HL-60/S4 treated with retinoic acid at 250 ng/mL for 4 days and 3 days (cell line): ENCODE measurements at regions not wholly inside any gene's neighbourhood (a gene's known extent, or its start where the extent isn't known, plus 50 kb on each side); places are given as distances from the start of the nearest gene placed in this dataset.
"Not testable (repeated sequence)": the region's sequence is repeated elsewhere in the genome, so short reads cannot be mapped to it uniquely, and the experiment has no call there.

Experiments
- in situ Hi-C: fragments of 300-500 bp; cut with MboI; formaldehyde crosslinking; loops from 2 replicates; pipeline ENCODE4 v1.7.0; 2022; ENCODE audit warnings: low sequenced_read_pairs

GRCh38 chr15:24300804-24301368 lies 374.7 kb upstream of the NPAP1 start:
- in situ Hi-C loops: not testable (repeated sequence)

DNA sequence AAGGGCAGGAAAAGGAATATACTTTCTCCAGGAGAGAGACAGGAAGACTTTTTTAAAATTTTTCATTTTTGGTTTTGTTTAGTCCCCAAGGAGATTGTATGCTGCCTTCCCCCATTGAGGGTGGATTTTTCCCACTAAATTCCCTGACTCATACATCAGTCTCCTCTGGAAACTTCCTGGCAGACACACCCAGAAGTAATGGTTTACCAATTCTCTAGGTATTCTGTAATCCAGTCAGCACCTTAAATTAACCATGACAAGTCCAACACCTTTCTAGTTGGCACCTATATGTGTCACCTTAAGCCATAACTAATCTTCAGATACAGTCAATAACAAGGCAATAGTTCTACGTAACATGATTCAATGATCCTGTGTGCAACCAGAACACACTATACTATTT lies 373.6 kb upstream of the NPAP1 start:
- in situ Hi-C loops: not testable (repeated sequence)

DNA sequence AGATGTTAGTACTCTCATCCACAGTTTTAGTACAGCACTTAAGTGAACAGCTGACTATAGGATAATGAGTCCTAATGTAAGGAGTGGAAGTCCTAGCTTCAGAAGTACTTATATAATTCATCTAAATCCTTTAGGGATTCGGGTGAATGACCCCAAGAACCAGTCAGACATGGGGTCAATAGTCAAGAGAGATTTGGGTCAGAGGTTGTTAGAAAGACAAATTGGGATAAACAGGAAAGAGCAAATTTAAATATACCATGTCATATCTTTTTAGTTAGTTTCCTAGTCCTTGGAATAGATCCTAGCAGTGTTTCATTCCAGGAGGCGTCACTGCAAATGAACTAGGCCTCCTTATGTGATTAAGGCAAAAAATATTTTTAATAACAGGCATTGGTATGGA lies 370.8 kb upstream of the NPAP1 start:
- in situ Hi-C loops: not testable (repeated sequence)

GRCh38 chr15:24305643-24306042 lies 369.9 kb upstream of the NPAP1 start:
- in situ Hi-C loops: not testable (repeated sequence)

DNA sequence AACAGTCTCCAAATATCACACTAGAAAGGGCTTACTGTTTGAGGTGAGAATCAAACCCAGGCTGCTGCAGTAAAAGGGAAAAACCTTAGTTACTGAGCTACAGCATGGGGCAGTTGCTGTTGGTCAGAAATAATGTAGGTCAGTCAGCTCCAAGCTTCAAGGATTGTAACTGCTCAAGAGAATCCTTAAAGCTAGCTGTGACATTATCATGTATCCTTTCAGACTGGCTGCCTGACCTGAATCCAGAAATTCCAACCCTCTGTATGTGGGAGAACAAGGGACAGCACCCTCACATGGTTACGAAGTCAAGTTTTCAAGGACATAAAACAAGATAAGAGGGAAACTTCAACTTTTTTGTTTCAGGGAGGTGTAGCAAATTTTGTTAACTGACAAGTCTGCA lies 365.9 kb upstream of the NPAP1 start:
- in situ Hi-C loops: not testable (repeated sequence)

DNA sequence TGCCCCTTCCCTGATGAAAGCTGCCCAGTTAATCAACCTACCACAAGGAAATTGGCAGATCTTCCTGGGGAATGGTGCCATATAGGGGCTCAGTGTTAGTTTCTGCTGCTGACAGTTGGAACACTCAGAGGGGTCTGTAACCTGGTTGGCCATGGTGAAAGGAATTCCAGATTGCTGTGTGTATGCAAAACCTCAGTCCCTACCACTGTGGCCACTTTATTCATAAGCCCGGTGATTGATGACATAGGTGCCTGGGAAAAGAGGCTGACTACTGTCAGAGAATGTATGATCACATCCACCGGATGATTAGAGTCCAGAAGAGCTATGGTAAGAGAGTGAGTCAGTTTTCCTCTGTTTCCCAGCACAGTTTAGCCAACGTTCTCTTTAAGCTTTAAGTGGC lies 363.9 kb upstream of the NPAP1 start:
- in situ Hi-C loops: not testable (repeated sequence)

- in situ Hi-C loops: not testable (repeated sequence)
Measured at GRCh38 chr15:24316326-24316725, 359.2 kb upstream of the NPAP1 start.

DNA sequence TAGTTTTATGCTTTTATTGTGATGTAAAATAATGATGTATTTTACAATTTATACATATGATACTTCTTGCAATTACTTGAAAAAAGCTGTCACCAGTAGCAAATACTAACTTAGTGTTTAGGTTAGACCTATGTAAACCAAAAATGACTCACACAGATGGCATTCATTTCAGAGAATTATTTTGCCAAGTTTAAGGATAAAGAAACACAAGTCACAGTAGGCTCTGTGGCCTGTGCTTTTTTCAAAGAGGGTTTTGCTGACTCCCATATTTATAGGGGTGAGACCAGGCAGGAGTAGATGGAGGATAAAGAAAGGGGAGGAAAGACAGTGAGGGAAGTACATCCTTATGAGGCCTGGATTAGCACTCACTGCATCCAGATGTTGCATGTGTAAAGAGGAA lies 356.6 kb upstream of the NPAP1 start:
- in situ Hi-C loops: no loop called here

GRCh38 chr15:24324096-24324495 lies 351.5 kb upstream of the NPAP1 start:
- in situ Hi-C loops: not testable (repeated sequence)

DNA sequence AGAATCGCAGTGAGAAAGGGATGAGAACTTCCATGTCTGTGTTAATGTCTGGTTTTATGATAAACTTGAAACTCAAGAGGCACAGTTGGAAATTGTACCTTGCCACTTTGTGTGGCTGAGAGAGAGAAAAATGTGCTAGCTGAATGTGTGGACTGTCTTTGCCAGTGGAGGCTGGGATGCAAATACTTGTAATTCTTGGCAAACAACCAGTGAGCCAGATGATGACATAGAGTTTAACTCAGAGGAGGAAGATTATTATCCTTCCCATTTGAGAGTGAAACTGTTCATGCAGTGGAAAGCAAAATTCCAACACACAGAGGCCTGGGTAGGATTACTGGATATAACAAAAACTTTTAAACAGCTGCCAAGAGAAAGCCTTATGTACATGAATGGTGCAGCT lies 349.1 kb upstream of the NPAP1 start:
- in situ Hi-C loops: not testable (repeated sequence)

GRCh38 chr15:24331964-24332363 lies 343.6 kb upstream of the NPAP1 start:
- in situ Hi-C loops: not testable (repeated sequence)

- in situ Hi-C loops: not testable (repeated sequence)
Measured at GRCh38 chr15:24341876-24342275, 333.7 kb upstream of the NPAP1 start.

GRCh38 chr15:24352777-24353176 lies 322.8 kb upstream of the NPAP1 start:
- in situ Hi-C loops: not testable (repeated sequence)

DNA sequence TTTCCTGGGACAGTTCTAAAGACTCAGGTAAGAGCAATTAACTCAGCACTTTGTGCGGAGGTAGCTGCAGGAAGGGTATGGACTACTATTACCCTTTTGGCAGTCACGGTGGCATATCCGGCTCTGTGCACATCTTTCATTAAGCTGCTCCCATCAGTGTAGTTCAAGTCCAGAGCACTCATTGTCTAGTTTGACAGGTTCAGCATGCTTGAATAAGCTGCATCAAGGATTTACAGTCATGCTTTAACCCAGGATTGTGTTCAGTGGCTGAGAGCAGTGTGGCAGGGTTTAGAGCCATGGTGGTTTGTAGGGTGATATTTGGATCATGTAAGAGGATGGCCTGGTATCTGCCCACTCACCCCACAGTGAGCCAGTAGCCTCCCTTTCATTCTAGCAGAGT lies 294.5 kb upstream of the NPAP1 start:
- in situ Hi-C loops: not testable (repeated sequence)

- in situ Hi-C loops: not testable (repeated sequence)
Measured at GRCh38 chr15:24385258-24385657, 290.3 kb upstream of the NPAP1 start.

DNA sequence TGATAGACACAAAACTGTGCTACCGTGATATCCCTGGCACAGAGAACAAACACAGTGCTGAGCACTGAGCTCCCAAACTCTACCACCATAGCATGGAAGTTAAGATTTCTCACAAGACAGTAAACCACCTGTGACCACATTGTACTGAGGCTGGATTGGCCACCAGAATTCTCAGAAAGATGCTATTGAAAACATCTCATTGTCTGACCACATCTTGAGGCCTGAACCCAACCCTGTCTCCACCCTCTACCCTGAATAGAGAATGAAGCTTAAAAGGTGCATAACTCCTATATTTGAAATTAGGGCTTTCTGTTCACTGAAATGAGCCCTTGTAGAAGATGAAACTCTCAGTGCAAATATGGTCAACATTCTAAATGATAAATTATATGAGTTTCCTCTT lies 281.3 kb upstream of the NPAP1 start:
- in situ Hi-C loops: no loop called here

GRCh38 chr15:24412649-24413048 lies 262.9 kb upstream of the NPAP1 start:
- in situ Hi-C loops: not testable (repeated sequence)

DNA sequence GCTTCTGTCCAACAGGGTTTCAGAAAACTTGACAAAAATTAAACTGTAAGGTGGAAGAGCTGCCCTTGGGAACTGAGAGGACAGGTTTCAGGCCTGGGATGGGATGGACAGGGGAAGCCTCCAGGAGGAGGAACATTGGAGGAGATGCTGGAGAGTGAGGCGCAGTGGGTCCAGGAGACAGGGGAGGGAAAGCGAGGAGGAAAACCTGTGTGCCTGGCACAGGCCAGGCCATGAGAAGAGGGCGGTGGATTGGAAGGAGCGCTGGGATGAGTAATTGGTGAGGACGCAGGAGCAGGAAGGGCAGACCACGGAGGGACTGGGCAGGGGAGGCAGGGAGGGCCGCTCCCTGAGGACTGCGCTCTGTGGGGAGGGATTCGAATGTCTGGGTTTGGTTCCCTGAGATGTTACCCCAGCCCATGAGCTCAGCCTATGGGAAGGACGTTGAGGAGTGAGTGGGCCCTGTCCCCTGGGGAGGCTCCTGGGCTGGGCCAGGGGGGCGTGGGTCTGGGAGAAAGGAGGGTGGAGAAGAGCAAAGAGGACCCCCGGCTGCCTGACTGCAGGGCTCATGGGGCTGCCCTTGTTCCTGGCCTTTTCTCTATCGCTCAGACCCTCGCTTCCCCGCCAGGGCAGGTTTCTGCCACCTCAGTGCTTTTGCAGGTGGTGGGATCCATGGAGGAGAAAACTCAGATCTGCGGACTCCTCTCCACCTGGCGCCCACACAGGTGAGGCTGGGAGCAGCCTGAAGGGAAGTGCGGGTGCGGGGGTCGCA lies 249.1 kb upstream of the NPAP1 start:
- in situ Hi-C loops: not testable (repeated sequence)

DNA sequence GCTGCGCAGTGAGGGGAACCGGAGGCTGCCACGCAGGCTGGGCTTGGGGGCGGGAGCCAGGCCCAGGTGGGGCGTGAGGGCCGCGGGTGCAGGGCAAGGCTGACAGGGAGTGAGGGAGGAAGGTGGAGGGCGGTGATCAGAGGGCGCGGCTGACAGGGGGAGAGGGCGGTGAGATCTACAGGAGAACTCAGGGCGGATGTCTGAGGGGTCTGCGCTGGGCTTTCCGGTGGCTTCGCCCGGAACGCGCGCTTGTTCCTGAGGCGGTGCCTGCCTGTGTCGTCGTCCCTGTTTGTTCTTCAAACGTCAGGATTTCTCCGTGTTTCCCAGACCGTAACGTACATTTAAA lies 248.5 kb upstream of the NPAP1 start:
- in situ Hi-C loops: not testable (repeated sequence)

DNA sequence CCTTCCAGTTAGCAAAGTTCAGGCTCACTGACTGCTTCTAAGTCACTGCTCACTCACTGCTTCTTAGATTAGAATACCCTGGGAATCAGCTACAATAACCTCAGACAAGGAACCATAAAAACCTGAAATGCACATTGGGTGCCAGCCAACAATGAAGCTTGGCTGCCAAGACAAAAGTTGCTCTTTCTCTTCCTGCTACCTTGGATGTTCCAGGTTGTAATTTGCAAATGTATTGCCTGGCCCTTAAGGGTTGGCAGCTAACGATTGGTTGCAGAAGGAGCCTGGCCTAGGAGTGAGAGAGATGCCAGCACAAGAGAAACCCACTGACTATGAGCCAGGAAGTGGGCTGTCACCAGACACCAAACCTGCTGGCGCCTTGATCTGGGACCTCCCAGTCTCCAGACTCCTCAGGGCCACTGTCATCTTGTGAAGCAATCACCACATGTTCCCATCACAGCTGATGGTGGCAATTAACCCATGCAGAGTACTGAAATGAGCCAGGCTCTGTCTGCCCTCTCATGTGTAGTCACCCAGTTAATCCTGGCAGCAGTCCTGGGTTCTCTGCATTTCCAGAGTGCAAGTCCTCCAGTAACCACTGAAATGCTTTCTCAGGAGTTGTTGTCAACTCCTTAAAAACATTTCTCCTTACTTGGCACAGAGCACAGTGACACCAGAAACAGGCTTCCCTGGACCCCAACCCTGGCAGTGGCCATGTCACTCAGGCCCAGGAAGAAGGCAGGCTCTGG lies 240.3 kb upstream of the NPAP1 start:
- in situ Hi-C loops: not testable (repeated sequence)

DNA sequence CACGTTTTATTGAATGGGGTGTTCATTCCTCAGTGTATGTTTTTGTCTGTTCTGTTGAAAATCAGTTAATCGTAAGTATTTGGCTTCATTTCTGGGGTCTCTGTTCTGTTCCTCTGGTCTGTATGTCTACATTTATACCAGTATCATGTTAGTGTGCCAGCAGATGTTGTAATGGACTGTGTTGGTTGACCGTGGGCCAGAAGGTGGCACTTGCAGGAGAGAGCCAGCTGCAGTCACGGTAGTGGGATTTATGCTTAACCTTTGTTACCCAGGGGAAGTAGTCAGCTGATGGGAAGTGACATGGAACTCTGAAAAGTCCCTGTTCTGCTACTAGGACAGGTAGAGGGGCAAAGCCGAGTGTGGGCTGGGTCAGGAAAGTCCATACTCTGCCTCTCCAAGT lies 238.3 kb upstream of the NPAP1 start:
- in situ Hi-C loops: not testable (repeated sequence)

DNA sequence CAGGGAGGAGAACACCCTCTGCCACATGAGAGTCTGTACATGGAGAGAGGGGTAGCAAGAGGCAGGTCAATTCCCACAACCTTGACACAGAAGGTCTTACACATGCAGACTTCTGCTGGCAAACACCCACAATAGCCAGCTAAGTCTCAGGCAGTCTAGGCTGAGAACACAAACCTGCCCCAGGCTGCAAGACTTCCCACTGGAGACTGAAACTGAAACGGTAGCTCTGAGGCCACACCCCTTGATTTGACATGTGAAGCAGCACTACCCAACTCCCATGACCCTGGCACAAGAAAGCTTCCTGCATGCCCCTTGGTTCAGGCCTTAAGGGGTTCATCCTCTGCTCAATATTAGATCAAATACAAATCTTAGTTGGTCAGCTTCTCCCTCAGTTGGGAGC lies 237.8 kb upstream of the NPAP1 start:
- in situ Hi-C loops: not testable (repeated sequence)
